HCT116 (cell line): ENCODE measurements at regions not wholly inside any gene's neighbourhood (a gene's known extent, or its start where the extent isn't known, plus 50 kb on each side); places are given as distances from the start of the nearest gene placed in this dataset.
A peak's percentile ranks its signal among the peaks of the same experiment; 100 is the strongest.
"Not testable (repeated sequence)": the region's sequence is repeated elsewhere in the genome, so short reads cannot be mapped to it uniquely, and the experiment has no call there.

Source experiments
- ATAC-seq: fragments of 200-7000 bp; cut with Tn5 transposase; 2 replicates; pipeline ENCODE4 v1.9.1; 2020; ENCODE audit warnings: mild to moderate bottlenecking, moderate library complexity
- BruUV-seq: library from RNA; stranded (reverse); fragments of 400-500 nt; replicated peaks from 2 replicates; lab custom pipeline; 2021; lab: Mats Ljungman, UMichigan
- CTCF ChIA-PET: fragments of 300-600 bp; sonication (Branson Sonifier 250); formaldehyde crosslinking; loops from one replicate; lab custom pipeline; 2021; ENCODE audit warnings: antibody characterized with exemption; lab: Charles Lee
- POLR2A ChIA-PET: fragments of 300-600, 350-600 bp; sonication (Branson Sonifier 250); formaldehyde crosslinking; loops from one replicate; lab custom pipeline; 2021; ENCODE audit warnings: antibody characterized with exemption; lab: Charles Lee
- RAD21 ChIA-PET, 2 experiments: fragments of 300-600 bp; sonication (Branson Sonifier 250); formaldehyde crosslinking; loops; one replicate each; lab custom pipeline; 2023; ENCODE audit warnings: low total read pairs in 2 of 2; ENCODE audit not compliant: uncharacterized antibody in 2 of 2, unreplicated experiment in 2 of 2, low non-redundant PET in 1 of 2; lab: Charles Lee
- DNase-seq: peaks from one replicate; pipeline ENCODE4 v3.0.0-alpha.2; 2010; ENCODE audit warnings: low read depth, low spot score
- H2AFZ ChIP-seq: fragments of 200-600 bp; shearing (Covaris generic), sonication (generic); 2 replicates; pipeline ENCODE4 v1.6.1; 2017; ENCODE audit warnings: low read depth, mixed run types, mixed read lengths, antibody characterized with exemption, low read length; ENCODE audit not compliant: poor library complexity, severe bottlenecking
- H3K27ac ChIP-seq: 2 replicates; pipeline ENCODE4 v1.5.1; 2012; ENCODE audit warnings: low read depth, low read length
- H3K27me3 ChIP-seq: fragments of 200-600 bp; sonication (generic); 2 replicates; pipeline ENCODE4 v1.6.1; 2016; ENCODE audit warnings: mixed run types, low read length, mixed read lengths; ENCODE audit not compliant: insufficient read depth
- H3K36me3 ChIP-seq, 2 experiments: fragments of 200-500 bp in 1 of 2; fragments of 200-600 bp in 1 of 2; sonication (Bioruptor generic) in 1 of 2; sonication (generic) in 1 of 2; 2 replicates each; pipeline versions ENCODE4 v1.5.1 to v1.6.1; 2014 to 2016; ENCODE audit warnings: low read length in 2 of 2, inconsistent platforms in 1 of 2, mixed read lengths in 1 of 2, mixed run types in 1 of 2; ENCODE audit not compliant: insufficient read depth in 2 of 2, control insufficient read depth in 1 of 2
- H3K4me1 ChIP-seq, 2 experiments: fragments of 200-600 bp in 1 of 2; sonication (generic) in 1 of 2; 2 replicates each; pipeline versions ENCODE4 v1.5.1 to v1.6.1; 2012 to 2017; ENCODE audit warnings: low read length in 2 of 2, inconsistent platforms in 1 of 2, mild to moderate bottlenecking in 1 of 2, mixed read lengths in 1 of 2, mixed run types in 1 of 2, moderate library complexity in 1 of 2; ENCODE audit not compliant: insufficient read depth in 2 of 2, control insufficient read depth in 1 of 2
- H3K4me2 ChIP-seq: fragments of 200-600 bp; sonication (generic); 2 replicates; pipeline ENCODE4 v1.6.1; 2017; ENCODE audit warnings: mixed run types, low read length, mixed read lengths
- H3K4me3 ChIP-seq, 2 experiments: fragments of 200-600 bp in 1 of 2; sonication (generic) in 1 of 2; replicated peaks in 1 of 2; 2 replicates each; pipeline ENCODE4 v1.5.1; 2011 to 2016; ENCODE audit warnings: low read length in 2 of 2, control low read depth in 1 of 2, low read depth in 1 of 2, mild to moderate bottlenecking in 1 of 2, mixed read lengths in 1 of 2, mixed run types in 1 of 2
- H3K79me2 ChIP-seq: fragments of 200-600 bp; sonication (generic); 2 replicates; pipeline ENCODE4 v1.6.1; 2017; ENCODE audit warnings: mild to moderate bottlenecking, mixed run types, low read length, moderate library complexity, mixed read lengths; ENCODE audit not compliant: insufficient read depth
- H3K9ac ChIP-seq: fragments of 200-600 bp; sonication (generic); 2 replicates; pipeline ENCODE4 v1.6.1; 2016; ENCODE audit warnings: low read length, mixed read lengths
- H3K9me2 ChIP-seq: fragments of 200-600 bp; sonication (generic), shearing (Covaris generic); 2 replicates; pipeline ENCODE4 v1.6.1; 2017; ENCODE audit warnings: mixed run types, mild to moderate bottlenecking, moderate library complexity; ENCODE audit not compliant: insufficient read depth
- H3K9me3 ChIP-seq, 2 experiments: fragments of 200-500 bp in 1 of 2; fragments of 200-600 bp in 1 of 2; sonication (Bioruptor generic) in 1 of 2; sonication (generic) in 1 of 2; 2 replicates each; pipeline ENCODE4 v1.6.1; 2014 to 2017; ENCODE audit warnings: low read length in 2 of 2, mixed read lengths in 2 of 2, inconsistent platforms in 1 of 2, low read depth in 1 of 2, mild to moderate bottlenecking in 1 of 2, mixed run types in 1 of 2, moderate library complexity in 1 of 2; ENCODE audit not compliant: control insufficient read depth in 1 of 2, insufficient read depth in 1 of 2
- H4K20me1 ChIP-seq: fragments of 200-600 bp; sonication (generic), shearing (Covaris generic); 2 replicates; pipeline ENCODE4 v1.6.1; 2017; ENCODE audit warnings: mixed run types, mild to moderate bottlenecking, moderate library complexity; ENCODE audit not compliant: insufficient read depth
- RAD21 ChIP-seq: IDR thresholded peaks from 2 replicates; pipeline ENCODE4 v1.6.1; 2012; ENCODE audit warnings: low read depth, mild to moderate bottlenecking
- intact Hi-C: fragments of 100-400 bp; cut with micrococcal nuclease; formaldehyde crosslinking; loops from 2 replicates; pipeline ENCODE4 v1.10.0; 2022
- TF ChIP-seq, protein P1 (sequence below), 3 experiments: fragments of 200-600 bp in 1 of 3; sonication (generic) in 1 of 3; IDR thresholded peaks in 2 of 3; conservative IDR thresholded peaks in 1 of 3; 2 replicates each; pipeline ENCODE4 v1.5.1; 2012 to 2017; ENCODE audit warnings: low read depth in 2 of 3, low read length in 2 of 3, antibody characterized with exemption in 1 of 3, borderline replicate concordance in 1 of 3, control low read depth in 1 of 3, mild to moderate bottlenecking in 1 of 3, mixed read lengths in 1 of 3, mixed run types in 1 of 3, moderate library complexity in 1 of 3; ENCODE audit not compliant: insufficient read depth in 1 of 3

DNA sequence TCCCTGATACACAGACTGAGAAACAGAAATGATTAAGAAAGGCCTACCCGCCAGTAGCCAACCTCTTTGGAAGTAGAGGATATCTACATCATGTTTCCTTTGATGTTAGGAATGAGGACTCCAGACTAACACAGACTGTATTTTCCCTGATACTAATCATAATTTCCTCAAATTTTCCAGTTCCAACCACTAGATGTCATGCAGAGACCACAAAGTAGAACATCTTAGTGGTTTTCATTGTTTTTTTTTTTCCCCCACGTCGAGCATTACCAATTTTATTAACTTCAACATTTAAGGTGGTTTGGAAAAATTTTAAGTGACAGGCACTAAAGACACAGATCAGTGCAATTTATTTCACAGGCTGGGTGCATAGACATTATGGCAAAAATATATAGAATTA lies 303.6 kb downstream of the ANKRD30BL start:
- H3K4me2 ChIP-seq, H3K36me3 ChIP-seq, H3K9me3 ChIP-seq, H3K27me3 ChIP-seq, H3K27ac ChIP-seq, H3K9ac ChIP-seq, BruUV-seq, CTCF ChIA-PET, H3K4me1 ChIP-seq, POLR2A ChIA-PET, H4K20me1 ChIP-seq, H3K79me2 ChIP-seq, H3K9me2 ChIP-seq, RAD21 ChIA-PET, H2AFZ ChIP-seq, DNase-seq, H3K4me3 ChIP-seq: not testable (repeated sequence)
- TF ChIP-seq RAD21: peak; percentile 53
- TF ChIP-seq, protein P1, sequence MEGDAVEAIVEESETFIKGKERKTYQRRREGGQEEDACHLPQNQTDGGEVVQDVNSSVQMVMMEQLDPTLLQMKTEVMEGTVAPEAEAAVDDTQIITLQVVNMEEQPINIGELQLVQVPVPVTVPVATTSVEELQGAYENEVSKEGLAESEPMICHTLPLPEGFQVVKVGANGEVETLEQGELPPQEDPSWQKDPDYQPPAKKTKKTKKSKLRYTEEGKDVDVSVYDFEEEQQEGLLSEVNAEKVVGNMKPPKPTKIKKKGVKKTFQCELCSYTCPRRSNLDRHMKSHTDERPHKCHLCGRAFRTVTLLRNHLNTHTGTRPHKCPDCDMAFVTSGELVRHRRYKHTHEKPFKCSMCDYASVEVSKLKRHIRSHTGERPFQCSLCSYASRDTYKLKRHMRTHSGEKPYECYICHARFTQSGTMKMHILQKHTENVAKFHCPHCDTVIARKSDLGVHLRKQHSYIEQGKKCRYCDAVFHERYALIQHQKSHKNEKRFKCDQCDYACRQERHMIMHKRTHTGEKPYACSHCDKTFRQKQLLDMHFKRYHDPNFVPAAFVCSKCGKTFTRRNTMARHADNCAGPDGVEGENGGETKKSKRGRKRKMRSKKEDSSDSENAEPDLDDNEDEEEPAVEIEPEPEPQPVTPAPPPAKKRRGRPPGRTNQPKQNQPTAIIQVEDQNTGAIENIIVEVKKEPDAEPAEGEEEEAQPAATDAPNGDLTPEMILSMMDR (IDR thresholded peaks at IDR 0.05 in 2 of 3, conservative IDR thresholded peaks at IDR 0.05 in 1 of 3; ENCODE audit: borderline replicate concordance in 1 of 3, insufficient read depth in 1 of 3, low read depth in 2 of 3, low read length in 2 of 3): peak; percentile 12 to 31 (median 13); a peak in 2 of 6 replicates
- peak; percentile 74 for ATAC-seq
- intact Hi-C loops: loop anchor here (5.0 kb wide), 1 partner anchor 289 kb away; no protein-coding TSS in a partner anchor
